Heart left ventricle (tissue), 16 donors: ENCODE measurements at regions not wholly inside any gene's neighbourhood (a gene's known extent, or its start where the extent isn't known, plus 50 kb on each side); places are given as distances from the start of the nearest gene placed in this dataset.

Experiments
- ATAC-seq, 4 donors: fragments of 200-7000 bp; cut with Tn5 transposase; one replicate each; pipeline ENCODE4 v1.9.1; 2020 to 2022; ENCODE audit warnings: moderate library complexity in 4 of 4, mild to moderate bottlenecking in 3 of 4, moderate number of reproducible peaks in 1 of 4
- DNase-seq, 5 donors: peaks; one replicate each; pipeline ENCODE4 v3.0.0-alpha.2; 2020
- H3K27ac ChIP-seq, 12 donors: fragments of 200-600 bp; sonication (generic) in 4 of 12; one replicate each; pipeline versions ENCODE4 v1.5.0 to v1.8.0; 2016 to 2022; ENCODE audit warnings: mild to moderate bottlenecking in 2 of 12
- H3K27me3 ChIP-seq, 9 donors: fragments of 200-600 bp; sonication (generic) in 2 of 9; one replicate each; pipeline versions ENCODE4 v1.5.1 to v1.8.0; 2016 to 2022; ENCODE audit warnings: mild to moderate bottlenecking in 3 of 9
- H3K36me3 ChIP-seq, 9 donors: fragments of 200-600 bp; sonication (generic) in 2 of 9; one replicate each; pipeline versions ENCODE4 v1.5.0 to v1.8.0; 2018 to 2022; ENCODE audit warnings: mild to moderate bottlenecking in 2 of 9
- H3K4me1 ChIP-seq, 12 donors: fragments of 200-600 bp; sonication (generic) in 4 of 12; one replicate each; pipeline versions ENCODE4 v1.5.0 to v1.8.0; 2016 to 2022; ENCODE audit warnings: mild to moderate bottlenecking in 3 of 12
- H3K4me3 ChIP-seq, 12 donors: fragments of 200-600 bp; sonication (generic) in 4 of 12; one replicate each; pipeline versions ENCODE4 v1.5.0 to v1.8.0; 2017 to 2022; ENCODE audit warnings: mild to moderate bottlenecking in 9 of 12, moderate library complexity in 4 of 12
- H3K9me3 ChIP-seq, 12 donors: fragments of 200-600 bp; sonication (generic) in 4 of 12; one replicate each; pipeline versions ENCODE4 v1.5.0 to v1.8.0; 2016 to 2022; ENCODE audit warnings: mild to moderate bottlenecking in 1 of 12
- POLR2A ChIP-seq, 2 donors: fragments of 450-650 bp; IDR thresholded peaks; one replicate each; pipeline ENCODE4 v1.6.1; 2017; ENCODE audit warnings: antibody characterized with exemption in 2 of 2, mild to moderate bottlenecking in 2 of 2, moderate library complexity in 2 of 2
- WGBS, 4 donors: extraction: QIAGEN DNeasy Blood & Tissue Kit in 2 of 4; methylation state at CpG; one replicate each; pipeline versions ENCODE4 v1.1.5 to v1.1.7; 2013 to 2018; 5-methylcytosine and 5-hydroxymethylcytosine counted together
- intact Hi-C, 10 donors: fragments of 100-400 bp; cut with DNase I; formaldehyde crosslinking; loops; one replicate each; pipeline versions ENCODE4 v1.11.1 to v1.14.2; 2022
- TF ChIP-seq, protein P1 (sequence below), 12 donors: fragments of 200-600 bp; sonication (generic) in 4 of 12; IDR thresholded peaks; one replicate each; pipeline versions ENCODE4 v1.5.0 to v1.8.0; 2018 to 2022; ENCODE audit warnings: antibody characterized with exemption in 12 of 12, mild to moderate bottlenecking in 5 of 12
- donor health status: ischemic (EF 13 %, LVEDD 7.1; RV severe dilation, severe dysfunction).
- donor health status: healthy with polysubstance abuse.
- donor health status: DM: no; HTN: yes; CAD: no.
- donor health status: DM: no; HTN: no; CAD: no.
- donor health status: ischemic (EF 25% LVEDD 6.9; RV normal size, moderate dysfunction).
- donor health status: ischemic (EF 25% LVEDD 5.7; RV mildly dilated, moderate dysfunction).
- donor health status: healthy.
- donor health status: DM: yes; HTN: yes; CAD: no.
- donor health status: ischemic (EF 35%, LVEDD 5.7; RV mildly dilated, moderate dysfunction).
- donor health status: nonischemic (EF 11% LVEDD 7.7; RV severe dilation, severe dysfunction).
- donor health status: DM: yes; HTN: yes; CAD: no.
- donor health status: PGD.
- donor health status: ischemic (EF 29% LVEDD 5.4; RV normal size, mild dysfunction).
- donor health status: nonischemic (EF 23%, LVEDD 6.1; RV moderate dilation, normal function).

DNA sequence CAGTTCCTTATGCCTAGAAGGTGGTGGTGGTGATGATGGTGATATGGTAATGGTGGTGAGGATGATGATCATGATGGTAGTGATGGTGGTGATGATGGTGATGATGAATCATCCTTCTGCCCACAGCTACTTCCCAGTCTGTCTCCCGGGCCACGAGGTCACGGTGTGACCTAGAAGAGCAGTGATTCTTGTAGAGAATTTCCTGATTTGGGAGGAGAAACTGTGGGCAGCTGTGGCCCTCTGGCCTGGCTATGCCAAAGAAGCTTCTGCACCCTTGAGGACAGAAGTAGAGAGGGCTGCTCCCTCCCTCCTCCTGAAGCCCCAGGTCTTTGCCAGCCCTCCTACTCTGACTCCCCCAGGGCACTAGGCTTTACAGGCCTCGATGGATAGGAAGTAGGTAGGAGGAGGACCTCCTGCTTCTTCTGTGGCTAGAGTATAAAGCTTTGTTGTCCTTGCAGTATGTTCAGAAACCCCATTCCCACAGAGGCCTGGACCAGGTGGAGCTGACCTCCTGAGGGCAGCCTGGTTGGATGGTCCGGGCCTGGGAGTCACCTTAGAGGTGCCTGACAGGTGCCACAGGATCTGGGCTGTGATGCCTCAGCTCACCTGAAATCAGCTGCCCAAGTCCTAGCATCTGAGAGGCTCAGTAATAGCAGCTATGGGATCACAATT is 57.9 kb upstream of the EPAS1 start:
- no peak for TF ChIP-seq POLR2A (IDR thresholded peaks at IDR 0.05)
- TF ChIP-seq, protein P1, sequence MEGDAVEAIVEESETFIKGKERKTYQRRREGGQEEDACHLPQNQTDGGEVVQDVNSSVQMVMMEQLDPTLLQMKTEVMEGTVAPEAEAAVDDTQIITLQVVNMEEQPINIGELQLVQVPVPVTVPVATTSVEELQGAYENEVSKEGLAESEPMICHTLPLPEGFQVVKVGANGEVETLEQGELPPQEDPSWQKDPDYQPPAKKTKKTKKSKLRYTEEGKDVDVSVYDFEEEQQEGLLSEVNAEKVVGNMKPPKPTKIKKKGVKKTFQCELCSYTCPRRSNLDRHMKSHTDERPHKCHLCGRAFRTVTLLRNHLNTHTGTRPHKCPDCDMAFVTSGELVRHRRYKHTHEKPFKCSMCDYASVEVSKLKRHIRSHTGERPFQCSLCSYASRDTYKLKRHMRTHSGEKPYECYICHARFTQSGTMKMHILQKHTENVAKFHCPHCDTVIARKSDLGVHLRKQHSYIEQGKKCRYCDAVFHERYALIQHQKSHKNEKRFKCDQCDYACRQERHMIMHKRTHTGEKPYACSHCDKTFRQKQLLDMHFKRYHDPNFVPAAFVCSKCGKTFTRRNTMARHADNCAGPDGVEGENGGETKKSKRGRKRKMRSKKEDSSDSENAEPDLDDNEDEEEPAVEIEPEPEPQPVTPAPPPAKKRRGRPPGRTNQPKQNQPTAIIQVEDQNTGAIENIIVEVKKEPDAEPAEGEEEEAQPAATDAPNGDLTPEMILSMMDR (IDR thresholded peaks at IDR 0.05): no peak
- Histone ChIP-seq H3K4me3 (no peak overlapping the region), H3K27me3 (no peaks in the 10 kb centered on the region), H3K4me1 (no peaks in the 10 kb centered on the region), H3K27ac (no peak overlapping the region), H3K9me3 (no peaks in the 10 kb centered on the region), H3K36me3 (no peaks in the 10 kb centered on the region)
- intact Hi-C loops: loop anchor here in 3 of 10 donors (10.0 kb wide), 2 partner anchors 125 to 215 kb away; no protein-coding TSS in a partner anchor
- DNase-seq: no peak
- no peak for ATAC-seq
- 75 to 90% (median 85%) methylated on average over 5 of the region's 5 CpGs for WGBS, 4 donors

DNA sequence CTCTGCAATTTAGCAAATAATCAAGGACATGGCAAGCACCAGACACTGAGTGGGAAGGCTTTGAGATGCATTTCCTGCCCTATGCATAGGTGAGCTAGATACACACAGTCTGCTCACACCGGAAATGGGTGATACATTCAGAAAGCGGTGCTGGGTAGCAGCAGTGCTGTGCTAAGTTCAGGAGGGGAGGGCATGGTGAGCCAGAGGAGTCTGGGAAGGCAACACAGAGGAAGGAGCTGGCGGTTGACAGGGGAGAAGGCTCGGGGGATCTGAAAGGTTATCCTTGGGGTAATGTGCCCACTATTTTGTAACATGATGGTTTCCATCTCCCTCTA is 57.4 kb upstream of the EPAS1 start:
- WGBS, 4 donors: 89 to 92% (median 90%) methylated on average over 4 of the region's 4 CpGs
- no peak overlapping the region for H3K27ac ChIP-seq
- intact Hi-C loops: loop anchor here in 3 of 10 donors (10.0 kb wide), 2 partner anchors 125 to 215 kb away; no protein-coding TSS in a partner anchor

DNA sequence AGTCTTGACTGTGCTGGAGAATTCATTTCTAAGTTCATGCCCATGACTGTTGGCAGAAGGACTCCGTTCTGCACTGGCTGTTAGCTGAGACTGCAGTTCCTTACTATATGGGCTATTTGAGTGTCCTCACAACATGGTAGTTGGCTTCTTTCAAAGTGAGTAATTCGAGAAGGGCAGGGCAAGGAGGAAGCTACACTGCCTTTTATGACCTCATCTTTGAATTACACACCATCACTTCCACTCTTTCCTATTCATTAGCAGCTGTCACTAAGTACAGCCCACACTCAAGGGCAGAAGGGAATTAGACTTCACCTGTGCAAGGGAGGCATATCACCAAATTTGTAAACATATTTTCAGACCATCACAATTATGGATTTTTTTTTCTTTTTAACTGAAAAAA is 55.9 kb upstream of the EPAS1 start:
- 63 to 71% (median 68%) methylated on average over 2 of the region's 2 CpGs for WGBS, 4 donors
- no peaks in the 10 kb centered on the region for H3K4me1 ChIP-seq
- H3K9me3 ChIP-seq: no peaks in the 10 kb centered on the region
- no peaks in the 10 kb centered on the region for H3K27me3 ChIP-seq
- no peaks in the 10 kb centered on the region for H3K36me3 ChIP-seq
- TF ChIP-seq, protein P1 (IDR thresholded peaks at IDR 0.05): no peak
- TF ChIP-seq POLR2A (IDR thresholded peaks at IDR 0.05): no peak
- no peak for DNase-seq
- no peak for ATAC-seq
- H3K4me3 ChIP-seq: no peak overlapping the region
- intact Hi-C loops: no loop called here
- no peak overlapping the region for H3K27ac ChIP-seq

More for the DNA sequence above, 57.4 kb upstream of the EPAS1 start:
- no peaks in the 10 kb centered on the region for H3K27me3 ChIP-seq
- no peak overlapping the region for H3K4me3 ChIP-seq
- ATAC-seq (no peak), DNase-seq (no peak)
- no peak for TF ChIP-seq POLR2A (IDR thresholded peaks at IDR 0.05)
- H3K9me3 ChIP-seq: no peaks in the 10 kb centered on the region
- no peaks in the 10 kb centered on the region for H3K4me1 ChIP-seq
- no peaks in the 10 kb centered on the region for H3K36me3 ChIP-seq

DNA sequence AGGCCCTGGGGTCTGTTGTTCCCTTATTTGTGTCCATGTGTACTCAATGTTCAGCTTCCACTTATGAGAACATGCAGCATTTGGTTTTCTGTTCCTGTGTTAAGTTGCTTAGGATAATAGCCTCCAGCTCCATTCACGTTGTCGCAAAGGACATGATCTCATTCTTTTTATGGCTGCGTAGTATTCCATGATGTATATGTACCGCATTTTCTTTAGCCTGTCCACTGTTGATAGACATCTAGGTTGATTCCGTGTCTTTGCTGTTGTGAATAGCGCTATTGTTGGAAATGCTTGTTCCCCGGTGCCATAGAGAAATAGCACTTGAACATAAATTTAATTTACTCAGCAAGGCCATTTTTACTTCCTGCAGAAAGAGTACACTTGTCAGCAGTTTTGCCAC is 51.3 kb upstream of the EPAS1 start:
- DNase-seq (no peak), ATAC-seq (no peak)
- no peaks in the 10 kb centered on the region for H3K36me3 ChIP-seq
- H3K9me3 ChIP-seq: peaks cover 0 to 5% (median 0%) of the 10 kb centered on the region in 12 donors
- no peak overlapping the region for H3K4me3 ChIP-seq
- WGBS, 4 donors: 98 to 99% (median 98%) methylated on average over 7 of the region's 7 CpGs
- H3K4me1 ChIP-seq: peaks cover 0 to 11% (median 6%) of the 10 kb centered on the region in 12 donors
- H3K27me3 ChIP-seq: no peaks in the 10 kb centered on the region
- no peak for TF ChIP-seq POLR2A (IDR thresholded peaks at IDR 0.05)
- TF ChIP-seq, protein P1 (IDR thresholded peaks at IDR 0.05): no peak
- H3K27ac ChIP-seq: no peak overlapping the region
- intact Hi-C loops: no loop called here

DNA sequence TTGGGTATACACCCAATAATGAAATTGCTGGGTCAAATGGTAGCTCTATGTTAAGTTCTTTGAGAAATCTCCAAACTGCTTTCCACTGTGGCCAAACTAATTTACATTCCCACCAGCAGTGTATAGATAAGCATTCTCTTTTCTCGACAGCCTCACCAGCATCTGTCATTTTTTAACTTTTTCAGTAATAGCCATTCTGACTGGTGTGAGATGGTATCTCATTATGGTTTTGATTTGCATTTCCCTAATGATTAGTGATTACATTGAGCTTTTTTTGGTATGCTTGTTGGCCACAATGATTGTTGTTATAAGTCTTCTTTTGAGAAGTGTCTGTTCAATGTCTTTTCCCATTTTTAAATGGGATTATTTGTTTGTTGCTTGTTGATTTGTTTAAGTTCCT is 50.4 kb upstream of the EPAS1 start:
- Histone ChIP-seq H3K9me3 (peaks cover 0 to 5% (median 0%) of the 10 kb centered on the region in 12 donors), H3K36me3 (no peaks in the 10 kb centered on the region), H3K27ac (no peak overlapping the region), H3K4me3 (no peak overlapping the region), H3K27me3 (no peaks in the 10 kb centered on the region), H3K4me1 (peaks cover 0 to 19% (median 8%) of the 10 kb centered on the region in 12 donors)
- ATAC-seq: no peak
- intact Hi-C loops: no loop called here
- no peak for DNase-seq
- TF ChIP-seq, protein P1 (IDR thresholded peaks at IDR 0.05): no peak
- no peak for TF ChIP-seq POLR2A (IDR thresholded peaks at IDR 0.05)
- 89 to 96% (median 92%) methylated on average over 1 of the region's 1 CpG for WGBS, 4 donors
